ENCODE measurements at regions not wholly inside any gene's neighbourhood (a gene's known extent, or its start where the extent isn't known, plus 50 kb on each side); places are given as distances from the start of the nearest gene placed in this dataset.

DNA sequence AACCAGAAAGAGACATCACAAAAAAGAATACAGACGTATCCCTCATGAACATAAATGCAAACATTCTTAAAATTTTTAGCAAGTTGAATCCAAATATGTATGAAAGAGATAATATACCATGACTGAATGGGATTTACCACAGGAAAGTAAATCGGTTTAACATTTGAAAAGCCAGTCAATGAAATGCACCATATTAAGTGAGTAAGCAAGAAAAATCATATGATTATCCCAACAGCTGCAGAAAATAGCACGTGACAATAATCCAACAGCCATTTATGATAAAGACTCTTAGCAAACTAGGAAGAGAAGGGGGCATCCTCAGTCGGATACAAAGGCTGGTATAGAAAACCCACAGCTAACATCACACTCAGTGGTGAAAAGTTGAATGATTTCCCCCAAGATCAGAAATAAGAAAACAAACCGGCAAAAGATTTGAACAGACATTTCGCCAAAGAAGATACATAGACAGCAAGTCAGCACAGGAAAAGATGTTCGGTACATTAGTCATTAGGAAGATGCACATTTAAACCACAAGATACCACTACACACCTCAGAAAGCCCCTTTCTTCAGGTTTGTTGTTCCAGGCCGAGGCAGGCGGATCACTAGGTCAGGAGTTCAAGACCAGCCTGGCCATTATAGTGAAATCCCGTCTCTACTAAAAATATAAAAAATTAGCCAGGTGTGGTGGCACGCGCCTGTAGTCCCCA, 144.3 kb downstream of the INHBB start:
- DNase-seq (ENCODE audit: low spot score in 2 of 2) = no peak
- no peak overlapping the region for H3K4me3 ChIP-seq
- no peaks in the 10 kb centered on the region for H3K9me3 ChIP-seq
- 88 to 89% methylated on average over 12 of the region's 12 CpGs for WGBS, 2 donors
- H3K27ac ChIP-seq = no peak overlapping the region
- H3K4me1 ChIP-seq = no peaks in the 10 kb centered on the region
- H3K36me3 ChIP-seq = no peaks in the 10 kb centered on the region
- H3K27me3 ChIP-seq = no peaks in the 10 kb centered on the region
- TF ChIP-seq POLR2A (IDR thresholded peaks at IDR 0.05) (no peak), EP300 (IDR thresholded peaks at IDR 0.05) (no peak)
- TF ChIP-seq, protein P1, sequence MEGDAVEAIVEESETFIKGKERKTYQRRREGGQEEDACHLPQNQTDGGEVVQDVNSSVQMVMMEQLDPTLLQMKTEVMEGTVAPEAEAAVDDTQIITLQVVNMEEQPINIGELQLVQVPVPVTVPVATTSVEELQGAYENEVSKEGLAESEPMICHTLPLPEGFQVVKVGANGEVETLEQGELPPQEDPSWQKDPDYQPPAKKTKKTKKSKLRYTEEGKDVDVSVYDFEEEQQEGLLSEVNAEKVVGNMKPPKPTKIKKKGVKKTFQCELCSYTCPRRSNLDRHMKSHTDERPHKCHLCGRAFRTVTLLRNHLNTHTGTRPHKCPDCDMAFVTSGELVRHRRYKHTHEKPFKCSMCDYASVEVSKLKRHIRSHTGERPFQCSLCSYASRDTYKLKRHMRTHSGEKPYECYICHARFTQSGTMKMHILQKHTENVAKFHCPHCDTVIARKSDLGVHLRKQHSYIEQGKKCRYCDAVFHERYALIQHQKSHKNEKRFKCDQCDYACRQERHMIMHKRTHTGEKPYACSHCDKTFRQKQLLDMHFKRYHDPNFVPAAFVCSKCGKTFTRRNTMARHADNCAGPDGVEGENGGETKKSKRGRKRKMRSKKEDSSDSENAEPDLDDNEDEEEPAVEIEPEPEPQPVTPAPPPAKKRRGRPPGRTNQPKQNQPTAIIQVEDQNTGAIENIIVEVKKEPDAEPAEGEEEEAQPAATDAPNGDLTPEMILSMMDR (IDR thresholded peaks at IDR 0.05) = no peak

DNA sequence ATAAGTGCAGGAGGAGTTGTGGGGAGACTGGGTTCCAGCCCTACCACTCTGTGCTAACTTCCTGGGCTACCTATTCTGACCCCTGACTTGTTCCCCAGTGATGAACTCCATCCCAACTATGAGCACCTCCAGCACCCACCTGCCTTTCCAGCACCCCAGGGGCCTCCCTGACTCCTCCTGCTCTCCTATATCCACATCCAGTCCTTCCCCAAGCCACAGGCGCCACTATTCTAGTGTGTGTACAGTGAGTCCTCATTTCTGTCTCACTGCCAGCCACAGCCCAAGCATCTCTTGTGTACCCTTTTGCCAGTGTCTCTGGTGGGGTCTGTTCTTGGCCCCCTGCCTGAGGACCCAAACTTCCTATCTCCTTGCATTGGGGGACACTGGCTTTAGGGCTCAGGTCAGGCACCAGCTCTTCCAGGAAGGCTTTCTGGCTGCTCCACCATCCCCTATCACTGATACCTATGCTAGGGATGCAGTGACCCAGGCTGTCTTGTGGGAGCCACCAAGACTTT, 145.2 kb downstream of the INHBB start:
- H3K4me1 ChIP-seq = no peaks in the 10 kb centered on the region
- 94 to 95% methylated on average over 1 of the region's 1 CpG for WGBS, 2 donors
- no peaks in the 10 kb centered on the region for H3K9me3 ChIP-seq
- TF ChIP-seq POLR2A (IDR thresholded peaks at IDR 0.05) (no peak), EP300 (IDR thresholded peaks at IDR 0.05) (no peak)
- no peak overlapping the region for H3K4me3 ChIP-seq
- DNase-seq (ENCODE audit: low spot score in 2 of 2) = no peak
- no peak overlapping the region for H3K27ac ChIP-seq
- H3K36me3 ChIP-seq = no peaks in the 10 kb centered on the region
- H3K27me3 ChIP-seq = no peaks in the 10 kb centered on the region

DNA sequence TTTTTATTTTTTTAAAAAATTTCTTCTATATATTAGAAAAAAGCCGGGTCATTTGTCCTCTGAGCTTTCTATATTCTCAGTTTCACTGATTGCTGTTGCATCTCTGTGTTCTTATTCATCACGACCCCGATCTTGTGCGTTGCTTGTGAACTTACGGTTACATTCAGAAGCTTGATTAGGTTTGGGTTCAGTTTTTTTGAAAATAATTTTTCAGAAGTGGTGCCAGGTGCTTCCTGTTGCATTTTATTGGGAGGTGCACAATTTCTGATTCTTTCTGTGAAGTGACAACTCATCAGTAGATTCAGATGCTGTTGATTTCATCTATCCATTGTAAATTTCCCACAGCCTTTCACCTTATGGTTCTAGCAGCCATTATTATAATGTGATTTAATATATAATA, 147.3 kb downstream of the INHBB start:
- Histone ChIP-seq H3K36me3 (no peaks in the 10 kb centered on the region), H3K9me3 (no peaks in the 10 kb centered on the region), H3K27me3 (no peaks in the 10 kb centered on the region), H3K27ac (no peak overlapping the region), H3K4me3 (no peak overlapping the region), H3K4me1 (no peaks in the 10 kb centered on the region)
- no peak for DNase-seq (ENCODE audit: low spot score in 2 of 2)
- TF ChIP-seq, protein P1 (IDR thresholded peaks at IDR 0.05) = no peak
- no peak for TF ChIP-seq POLR2A (IDR thresholded peaks at IDR 0.05)
- 80 to 83% methylated on average over 5 of the region's 5 CpGs for WGBS, 2 donors

DNA sequence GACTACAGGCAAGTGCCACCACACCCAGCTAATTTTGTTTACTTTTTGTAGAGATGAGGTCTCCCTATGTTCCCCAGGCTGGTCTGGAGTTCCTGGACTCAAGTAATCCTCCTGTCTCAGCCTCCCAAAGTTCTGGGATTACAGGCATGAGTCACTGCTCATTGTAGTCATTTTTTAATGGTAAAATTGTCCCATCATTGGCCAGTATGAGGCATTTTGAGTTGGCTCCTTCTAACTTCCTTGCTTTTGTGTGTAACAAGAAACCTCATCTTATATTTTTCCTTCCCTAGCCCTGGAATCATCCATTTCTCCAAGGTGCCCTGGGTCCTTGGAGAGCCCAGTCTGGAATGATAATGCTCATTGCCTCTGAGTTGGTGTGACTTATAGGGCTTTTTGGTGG, 148.5 kb downstream of the INHBB start:
- Histone ChIP-seq H3K4me3 (no peak overlapping the region), H3K4me1 (no peaks in the 10 kb centered on the region), H3K9me3 (no peaks in the 10 kb centered on the region), H3K27me3 (no peaks in the 10 kb centered on the region), H3K27ac (no peak overlapping the region), H3K36me3 (no peaks in the 10 kb centered on the region)
- DNase-seq (ENCODE audit: low spot score in 2 of 2) = no peak
- TF ChIP-seq EP300 (IDR thresholded peaks at IDR 0.05) (no peak), POLR2A (IDR thresholded peaks at IDR 0.05) (no peak)
- TF ChIP-seq, protein P1 (IDR thresholded peaks at IDR 0.05) = no peak

DNA sequence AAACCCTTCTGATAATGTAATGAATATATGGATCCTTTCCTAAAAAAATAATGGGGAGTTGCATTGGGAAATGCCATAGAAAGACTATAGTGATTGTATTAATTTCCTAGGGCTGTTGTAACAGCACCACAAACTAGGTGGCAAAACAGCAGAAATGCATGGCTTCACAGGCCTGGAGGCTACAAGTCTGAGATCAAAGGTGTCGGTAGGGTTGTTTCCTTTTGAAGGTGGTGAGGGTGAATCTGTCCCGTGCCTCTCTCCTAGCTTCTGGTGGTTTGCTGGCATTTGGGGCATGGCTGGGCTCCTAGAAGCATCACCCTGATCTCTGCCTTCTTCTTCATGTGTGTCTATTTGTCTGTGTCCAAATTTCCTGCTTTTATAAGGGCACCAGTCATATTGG, 149.7 kb downstream of the INHBB start:
- Histone ChIP-seq H3K9me3 (no peaks in the 10 kb centered on the region), H3K27ac (no peak overlapping the region), H3K4me3 (no peak overlapping the region), H3K4me1 (no peaks in the 10 kb centered on the region), H3K27me3 (no peaks in the 10 kb centered on the region), H3K36me3 (no peaks in the 10 kb centered on the region)
- no peak for DNase-seq (ENCODE audit: low spot score in 2 of 2)
- TF ChIP-seq EP300 (IDR thresholded peaks at IDR 0.05) = no peak
- TF ChIP-seq POLR2A (IDR thresholded peaks at IDR 0.05) = no peak
- TF ChIP-seq, protein P1 (IDR thresholded peaks at IDR 0.05) = no peak
- WGBS, 2 donors = 73 to 87% methylated on average over 2 of the region's 2 CpGs
